ENCODE measurements at regions not wholly inside any gene's neighbourhood (a gene's known extent, or its start where the extent isn't known, plus 50 kb on each side); places are given as distances from the start of the nearest gene placed in this dataset.
"Not testable (repeated sequence)": the region's sequence is repeated elsewhere in the genome, so short reads cannot be mapped to it uniquely, and the experiment has no call there.

DNA sequence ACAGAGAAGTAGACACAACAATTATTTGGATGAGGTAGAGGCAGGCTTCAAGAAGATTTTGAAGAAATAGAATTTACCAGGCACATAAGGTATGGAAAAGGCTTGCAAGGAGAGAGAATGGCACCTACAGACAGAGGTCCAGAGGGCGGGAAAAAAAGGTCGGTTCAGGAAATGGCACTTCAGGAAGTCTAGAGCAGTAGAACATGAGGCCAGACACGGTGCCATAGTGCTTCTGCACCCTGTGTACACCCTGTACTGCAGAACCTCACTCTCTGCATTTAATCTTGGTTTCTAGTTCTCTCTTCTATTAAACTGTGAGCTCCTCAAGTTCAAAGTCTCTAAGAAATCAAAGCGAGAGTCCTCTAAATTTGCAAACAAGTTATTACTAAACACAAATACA lies 113.4 kb upstream of the C2CD4B start:
- no peaks in the 10 kb centered on the region for H3K9me3 ChIP-seq
- no peak for DNase-seq (ENCODE audit: extremely low spot score in 2 of 2)
- H3K27me3 ChIP-seq = no peaks in the 10 kb centered on the region
- H3K4me1 ChIP-seq = no peaks in the 10 kb centered on the region
- no peak for TF ChIP-seq POLR2AphosphoS5 (IDR thresholded peaks at IDR 0.05; ENCODE audit: insufficient read depth in 1 of 2, low read depth in 1 of 2)
- TF ChIP-seq, protein P1, sequence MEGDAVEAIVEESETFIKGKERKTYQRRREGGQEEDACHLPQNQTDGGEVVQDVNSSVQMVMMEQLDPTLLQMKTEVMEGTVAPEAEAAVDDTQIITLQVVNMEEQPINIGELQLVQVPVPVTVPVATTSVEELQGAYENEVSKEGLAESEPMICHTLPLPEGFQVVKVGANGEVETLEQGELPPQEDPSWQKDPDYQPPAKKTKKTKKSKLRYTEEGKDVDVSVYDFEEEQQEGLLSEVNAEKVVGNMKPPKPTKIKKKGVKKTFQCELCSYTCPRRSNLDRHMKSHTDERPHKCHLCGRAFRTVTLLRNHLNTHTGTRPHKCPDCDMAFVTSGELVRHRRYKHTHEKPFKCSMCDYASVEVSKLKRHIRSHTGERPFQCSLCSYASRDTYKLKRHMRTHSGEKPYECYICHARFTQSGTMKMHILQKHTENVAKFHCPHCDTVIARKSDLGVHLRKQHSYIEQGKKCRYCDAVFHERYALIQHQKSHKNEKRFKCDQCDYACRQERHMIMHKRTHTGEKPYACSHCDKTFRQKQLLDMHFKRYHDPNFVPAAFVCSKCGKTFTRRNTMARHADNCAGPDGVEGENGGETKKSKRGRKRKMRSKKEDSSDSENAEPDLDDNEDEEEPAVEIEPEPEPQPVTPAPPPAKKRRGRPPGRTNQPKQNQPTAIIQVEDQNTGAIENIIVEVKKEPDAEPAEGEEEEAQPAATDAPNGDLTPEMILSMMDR (IDR thresholded peaks at IDR 0.05) = no peak
- TF ChIP-seq POLR2A (IDR thresholded peaks at IDR 0.05) = no peak
- H3K27ac ChIP-seq = no peak overlapping the region
- H3K4me3 ChIP-seq = no peak overlapping the region
- H3K36me3 ChIP-seq = no peaks in the 10 kb centered on the region
- intact Hi-C loops (cut with DNase I) = no loop called here

DNA sequence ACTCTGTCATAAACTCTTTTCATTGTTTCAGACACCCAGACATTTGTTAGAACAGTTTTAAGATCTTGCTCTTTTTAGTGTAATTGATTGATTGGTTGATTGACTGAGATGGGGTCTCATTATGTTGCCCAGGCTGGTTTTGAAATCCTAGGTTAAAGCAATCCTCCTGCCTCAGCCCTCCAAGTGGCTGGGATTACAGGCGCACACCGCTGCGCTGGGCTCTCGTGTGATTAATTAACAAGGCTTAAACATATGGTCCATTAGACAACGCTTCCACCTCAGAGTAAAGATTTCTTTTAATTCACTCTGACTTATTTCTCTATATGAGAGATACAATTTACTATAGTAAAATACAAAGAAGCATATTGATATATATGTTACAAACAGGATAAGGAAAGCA lies 114.0 kb upstream of the C2CD4B start:
- no peak for DNase-seq (ENCODE audit: extremely low spot score in 2 of 2)
- no peaks in the 10 kb centered on the region for H3K27me3 ChIP-seq
- no peaks in the 10 kb centered on the region for H3K4me1 ChIP-seq
- no peaks in the 10 kb centered on the region for H3K9me3 ChIP-seq
- no peaks in the 10 kb centered on the region for H3K36me3 ChIP-seq
- H3K4me3 ChIP-seq = no peak overlapping the region
- intact Hi-C loops (cut with DNase I) = no loop called here
- no peak overlapping the region for H3K27ac ChIP-seq
- TF ChIP-seq, protein P1 (IDR thresholded peaks at IDR 0.05) = no peak

DNA sequence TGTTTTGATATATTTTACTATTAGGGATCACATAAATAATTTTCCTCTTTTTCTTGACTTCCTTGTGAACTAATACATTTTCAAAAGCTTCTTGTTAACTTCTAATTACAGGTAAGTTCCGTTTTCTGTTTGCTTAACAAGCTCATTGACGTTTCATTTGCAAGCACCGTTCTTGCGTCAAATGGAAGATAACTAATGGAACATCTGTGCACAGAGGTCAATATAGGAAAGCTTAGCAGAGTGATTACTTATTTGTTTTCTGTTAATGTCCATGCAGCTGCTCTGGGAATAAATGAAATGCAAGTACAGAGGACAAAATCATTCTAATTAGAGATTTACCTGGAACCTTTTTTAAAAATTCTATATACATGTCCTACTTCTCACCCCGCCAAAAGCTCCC lies 115.5 kb upstream of the C2CD4B start:
- intact Hi-C loops (cut with DNase I) = no loop called here
- H3K4me3 ChIP-seq = no peak overlapping the region
- no peaks in the 10 kb centered on the region for H3K9me3 ChIP-seq
- H3K36me3 ChIP-seq = no peaks in the 10 kb centered on the region
- no peaks in the 10 kb centered on the region for H3K27me3 ChIP-seq
- no peaks in the 10 kb centered on the region for H3K4me1 ChIP-seq
- no peak overlapping the region for H3K27ac ChIP-seq
- DNase-seq (ENCODE audit: extremely low spot score in 2 of 2) = no peak
- TF ChIP-seq POLR2AphosphoS5 (IDR thresholded peaks at IDR 0.05; ENCODE audit: insufficient read depth in 1 of 2, low read depth in 1 of 2) = no peak
- TF ChIP-seq, protein P1 (IDR thresholded peaks at IDR 0.05) = no peak
- TF ChIP-seq POLR2A (IDR thresholded peaks at IDR 0.05) = no peak

DNA sequence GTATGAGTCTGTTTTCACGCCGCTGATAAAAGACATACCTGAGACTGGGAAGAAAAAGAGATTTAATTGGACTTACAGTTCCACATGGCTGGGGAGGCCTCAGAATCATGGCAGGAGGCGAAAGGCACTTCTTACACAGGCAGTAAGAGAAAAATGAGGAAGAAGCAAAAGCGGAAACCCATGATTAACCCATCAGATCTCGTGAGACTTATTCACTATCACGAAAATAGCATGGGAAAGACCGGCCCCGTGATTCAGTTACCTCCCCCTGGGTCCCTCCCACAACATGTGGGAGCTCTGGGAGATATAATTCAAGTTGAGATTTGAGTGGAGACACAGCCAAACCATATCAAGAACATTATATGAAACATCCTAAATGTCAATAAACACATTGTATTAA lies 116.7 kb upstream of the C2CD4B start:
- H3K36me3 ChIP-seq; H3K27ac ChIP-seq; intact Hi-C loops (cut with DNase I); H3K4me1 ChIP-seq; H3K4me3 ChIP-seq; H3K9me3 ChIP-seq; DNase-seq (ENCODE audit: extremely low spot score in 2 of 2); H3K27me3 ChIP-seq: not testable (repeated sequence)

DNA sequence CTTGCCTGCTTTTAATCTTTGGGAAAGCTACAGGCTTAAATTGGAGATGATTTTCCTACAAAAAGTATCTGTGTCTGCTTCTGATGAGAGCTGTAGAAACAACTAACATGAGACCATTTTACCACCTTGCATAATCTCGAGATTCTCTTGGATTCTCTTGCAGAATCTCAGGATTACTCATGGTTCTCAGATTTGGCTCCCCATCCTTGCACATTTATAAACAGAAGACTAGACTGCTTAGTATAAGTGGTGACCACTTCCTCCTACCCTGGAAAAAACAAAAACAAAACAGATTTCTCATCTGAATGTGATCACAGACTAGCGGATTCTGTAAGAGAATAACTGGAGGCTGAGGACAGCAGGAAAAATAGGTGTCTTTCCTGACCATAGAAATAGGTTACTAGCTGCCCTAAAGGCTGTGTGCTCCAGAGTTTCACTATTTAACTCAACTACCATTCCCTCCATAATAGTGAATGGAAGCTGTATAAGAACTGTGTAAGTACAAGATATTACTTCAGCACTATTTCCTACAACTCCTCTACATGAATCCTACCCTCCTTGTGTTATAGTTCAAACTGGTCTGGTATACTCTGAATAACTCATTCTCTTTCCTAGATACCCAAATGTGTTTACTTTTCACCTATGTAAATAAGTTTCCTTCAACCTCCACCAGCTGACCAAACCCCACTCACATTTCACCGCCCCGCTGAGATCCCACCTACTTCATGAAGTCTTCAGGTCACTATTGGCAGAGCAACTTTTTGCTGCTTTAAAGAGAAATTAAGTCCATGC lies 122.2 kb upstream of the C2CD4B start:
- Histone ChIP-seq H3K4me1 (no peaks in the 10 kb centered on the region), H3K36me3 (no peaks in the 10 kb centered on the region), H3K27me3 (no peaks in the 10 kb centered on the region), H3K27ac (no peak overlapping the region), H3K9me3 (no peaks in the 10 kb centered on the region), H3K4me3 (no peak overlapping the region)
- TF ChIP-seq, protein P1 (IDR thresholded peaks at IDR 0.05) = no peak
- TF ChIP-seq POLR2AphosphoS5 (IDR thresholded peaks at IDR 0.05; ENCODE audit: insufficient read depth in 1 of 2, low read depth in 1 of 2) (no peak), POLR2A (IDR thresholded peaks at IDR 0.05) (no peak)
- intact Hi-C loops (cut with DNase I) = no loop called here
- DNase-seq (ENCODE audit: extremely low spot score in 2 of 2) = no peak
